Immature natural killer cell (primary cell): ENCODE measurements at regions not wholly inside any gene's neighbourhood (a gene's known extent, or its start where the extent isn't known, plus 50 kb on each side); places are given as distances from the start of the nearest gene placed in this dataset.

Source experiments
- DNase-seq, 3 donors: peaks; one replicate each; pipeline ENCODE4 v3.0.0; 2022; ENCODE audit warnings: mixed read lengths in 1 of 3
- H3K27ac Mint-ChIP-seq, 6 donors: one replicate each; pipeline ENCODE4 v1.8.0; 2020; ENCODE audit warnings: mixed read lengths in 6 of 6, mild to moderate bottlenecking in 5 of 6, inconsistent platforms in 4 of 6, moderate library complexity in 3 of 6
- H3K27me3 Mint-ChIP-seq, 3 donors: one replicate each; pipeline ENCODE4 v1.8.0; 2020 to 2021; ENCODE audit warnings: low read depth in 3 of 3, mild to moderate bottlenecking in 3 of 3, mixed read lengths in 3 of 3, moderate library complexity in 3 of 3, inconsistent platforms in 1 of 3
- H3K36me3 Mint-ChIP-seq, 3 donors: one replicate each; pipeline ENCODE4 v1.8.0; 2020; ENCODE audit warnings: mixed read lengths in 3 of 3, inconsistent platforms in 2 of 3, mild to moderate bottlenecking in 2 of 3
- H3K4me1 Mint-ChIP-seq, 2 donors: one replicate each; pipeline ENCODE4 v1.8.0; 2020; ENCODE audit warnings: inconsistent platforms in 2 of 2, mild to moderate bottlenecking in 2 of 2, mixed read lengths in 2 of 2, moderate library complexity in 1 of 2
- H3K4me3 Mint-ChIP-seq, 5 donors: one replicate each; pipeline ENCODE4 v1.8.0; 2020; ENCODE audit warnings: mild to moderate bottlenecking in 5 of 5, mixed read lengths in 5 of 5, inconsistent platforms in 3 of 5, moderate library complexity in 3 of 5
- H3K9me3 Mint-ChIP-seq, 6 donors: one replicate each; pipeline ENCODE4 v1.8.0; 2020; ENCODE audit warnings: mild to moderate bottlenecking in 6 of 6, mixed read lengths in 6 of 6, inconsistent platforms in 4 of 6, moderate library complexity in 3 of 6

DNA sequence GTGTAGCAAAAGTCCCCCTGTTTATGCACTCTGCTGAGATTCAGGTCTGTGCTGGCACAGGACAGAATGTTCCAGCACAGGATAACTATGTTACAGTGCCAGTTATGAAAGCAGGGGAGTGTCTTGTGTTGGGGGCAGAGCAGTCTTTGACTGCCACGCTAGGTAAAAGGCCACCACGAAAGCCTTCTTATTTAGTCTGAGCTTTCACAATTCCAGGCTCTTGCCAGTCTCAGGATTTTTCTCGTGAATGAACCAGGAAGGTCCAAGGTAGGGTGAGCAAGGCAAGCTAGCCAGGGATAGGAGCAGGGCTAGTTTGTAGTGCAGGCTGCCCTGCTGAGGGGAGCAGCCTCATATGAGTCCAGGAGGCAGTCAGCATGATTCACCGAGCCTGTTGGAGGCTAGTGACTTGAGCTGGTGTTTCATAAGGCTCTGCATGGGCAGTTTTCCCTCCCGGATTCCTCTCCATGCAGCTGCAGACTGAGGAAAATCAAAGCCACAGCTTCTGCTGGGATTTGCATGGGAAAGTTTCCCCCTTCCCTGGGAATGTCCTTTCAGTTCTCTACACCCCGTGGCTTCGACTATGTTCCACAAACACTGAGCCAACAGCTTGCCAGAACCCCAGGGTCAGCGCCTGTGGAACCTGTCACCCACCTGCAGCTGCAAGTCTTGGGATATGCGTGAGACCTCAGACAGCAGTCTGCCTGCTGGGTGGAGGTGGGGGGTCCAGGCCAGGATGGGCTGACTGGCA is 112.3 kb downstream of the JCAD start:
- H3K27me3 Mint-ChIP-seq, result peaks cover 0 to 1% (median 0%) of the 10 kb centered on the region in 3 donors
- H3K36me3 Mint-ChIP-seq, result no peaks in the 10 kb centered on the region
- no peaks in the 10 kb centered on the region for H3K4me1 Mint-ChIP-seq
- no peak overlapping the region for H3K27ac Mint-ChIP-seq
- no peak for DNase-seq
- no peaks in the 10 kb centered on the region for H3K9me3 Mint-ChIP-seq
- no peak overlapping the region for H3K4me3 Mint-ChIP-seq

DNA sequence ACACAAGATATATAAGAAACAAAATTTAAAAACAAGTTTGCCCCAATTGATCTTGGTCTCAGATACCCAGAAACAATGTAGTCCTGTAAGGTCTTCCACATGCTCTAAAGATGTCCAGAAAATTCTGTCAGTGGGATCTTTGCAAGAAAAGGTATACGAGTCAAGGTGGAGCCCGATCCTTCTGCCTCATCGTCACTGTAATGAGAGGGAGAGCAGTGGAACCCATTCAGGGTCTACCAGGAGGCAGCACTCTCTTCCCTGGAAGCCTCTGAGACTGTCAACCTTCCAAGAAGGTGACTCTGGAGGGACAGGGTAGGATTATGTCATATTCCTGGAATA is 112.8 kb downstream of the JCAD start:
- peaks cover 0 to 3% (median 0%) of the 10 kb centered on the region in 3 donors for H3K27me3 Mint-ChIP-seq
- no peaks in the 10 kb centered on the region for H3K36me3 Mint-ChIP-seq
- H3K9me3 Mint-ChIP-seq, result no peaks in the 10 kb centered on the region
- no peak overlapping the region for H3K4me3 Mint-ChIP-seq
- no peak for DNase-seq
- no peak overlapping the region for H3K27ac Mint-ChIP-seq
- H3K4me1 Mint-ChIP-seq, result no peaks in the 10 kb centered on the region

DNA sequence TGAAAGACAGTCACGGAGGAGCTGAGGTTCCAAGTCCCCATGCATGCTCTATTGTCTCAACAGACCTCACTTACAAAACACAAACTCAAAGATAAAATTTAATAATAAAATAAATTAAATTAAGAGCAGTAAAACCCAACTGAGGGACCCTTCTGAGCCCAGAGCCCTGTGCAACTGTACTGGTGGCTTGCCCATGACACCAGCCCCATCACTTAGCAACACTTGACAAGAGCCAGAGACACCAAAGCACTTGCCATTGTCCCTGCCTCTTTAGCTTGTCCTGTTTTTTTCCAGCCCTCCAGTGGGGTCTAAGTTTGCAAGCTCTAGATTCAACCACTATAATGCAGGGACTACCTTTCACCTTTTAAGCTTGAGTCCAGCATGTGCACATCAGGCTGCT is 117.9 kb downstream of the JCAD start:
- Mint-ChIP-seq H3K36me3 (no peaks in the 10 kb centered on the region), H3K27me3 (peaks cover 0 to 10% (median 8%) of the 10 kb centered on the region in 3 donors), H3K9me3 (no peaks in the 10 kb centered on the region), H3K4me1 (no peaks in the 10 kb centered on the region), H3K27ac (no peak overlapping the region), H3K4me3 (no peak overlapping the region)
- no peak for DNase-seq

DNA sequence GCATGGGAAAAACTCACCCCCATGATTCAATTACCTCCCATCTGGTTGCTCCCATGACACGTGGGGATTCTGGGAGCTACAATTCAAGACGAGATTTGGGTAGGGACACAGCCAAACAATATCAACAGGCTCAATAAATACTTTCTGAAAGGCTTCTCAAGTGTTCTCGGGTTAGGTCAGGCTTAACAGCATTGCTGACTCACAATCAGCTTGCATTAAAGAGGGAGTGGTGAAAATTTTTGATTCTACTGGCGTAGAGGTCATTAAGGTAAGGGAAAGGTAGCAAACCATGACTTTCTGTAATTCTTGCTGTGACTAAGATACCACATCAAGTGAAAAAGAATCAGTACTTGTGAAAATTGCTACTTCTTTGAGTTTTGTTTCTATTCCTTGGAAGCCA is 126.4 kb downstream of the JCAD start:
- Mint-ChIP-seq H3K4me1 (no peaks in the 10 kb centered on the region), H3K9me3 (peaks cover 0 to 1% (median 0%) of the 10 kb centered on the region in 6 donors), H3K4me3 (no peak overlapping the region), H3K36me3 (no peaks in the 10 kb centered on the region), H3K27me3 (peaks cover 2 to 17% (median 3%) of the 10 kb centered on the region in 3 donors), H3K27ac (no peak overlapping the region)
- DNase-seq, result no peak

DNA sequence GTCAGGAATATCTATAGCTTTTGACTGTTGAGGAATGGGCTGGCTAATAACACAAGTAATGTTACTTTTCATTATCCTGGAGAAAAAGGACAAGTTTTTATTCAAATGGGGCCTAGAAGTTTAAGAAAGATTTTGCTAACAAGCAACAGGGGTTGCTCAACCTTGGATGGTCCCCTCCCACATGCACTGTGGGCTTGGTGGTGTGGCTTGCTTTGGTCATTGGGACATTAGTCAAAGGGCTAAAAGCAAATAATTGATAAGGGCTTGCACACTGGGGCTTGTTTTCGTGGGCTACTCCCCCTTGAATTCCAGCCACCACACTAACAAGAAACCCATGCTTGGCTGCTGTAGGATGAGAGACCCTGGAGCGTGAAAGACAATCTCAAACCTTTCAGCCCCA is 127.6 kb downstream of the JCAD start:
- Mint-ChIP-seq H3K9me3 (peaks cover 0 to 1% (median 0%) of the 10 kb centered on the region in 6 donors), H3K27me3 (peaks cover 2 to 11% (median 2%) of the 10 kb centered on the region in 3 donors), H3K27ac (no peak overlapping the region), H3K36me3 (no peaks in the 10 kb centered on the region), H3K4me3 (no peak overlapping the region), H3K4me1 (no peaks in the 10 kb centered on the region)
- no peak for DNase-seq

DNA sequence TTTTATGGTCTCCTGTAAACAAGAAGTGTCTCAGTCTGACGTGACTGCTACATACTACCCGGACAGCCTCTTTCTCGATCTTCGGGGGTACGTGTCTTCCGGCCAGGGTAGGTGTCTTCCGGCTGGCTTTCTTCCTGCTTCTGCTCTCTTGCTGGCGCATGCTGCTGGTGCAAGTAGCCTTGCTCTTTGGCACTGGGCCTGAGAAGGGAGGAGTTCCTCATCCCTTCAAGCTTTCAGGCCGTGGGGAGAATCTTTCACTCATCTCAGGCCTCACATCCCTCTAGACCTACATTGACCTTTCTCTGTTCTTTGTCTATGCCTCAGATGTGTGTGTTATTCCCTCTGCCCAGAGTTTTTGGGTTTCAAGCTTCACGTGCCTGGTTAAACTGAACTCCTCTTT is 130.4 kb downstream of the JCAD start:
- peaks cover 2 to 7% (median 2%) of the 10 kb centered on the region in 3 donors for H3K27me3 Mint-ChIP-seq
- H3K4me3 Mint-ChIP-seq, result no peak overlapping the region
- no peaks in the 10 kb centered on the region for H3K9me3 Mint-ChIP-seq
- no peak overlapping the region for H3K27ac Mint-ChIP-seq
- H3K4me1 Mint-ChIP-seq, result no peaks in the 10 kb centered on the region
- DNase-seq, result no peak
- no peaks in the 10 kb centered on the region for H3K36me3 Mint-ChIP-seq

DNA sequence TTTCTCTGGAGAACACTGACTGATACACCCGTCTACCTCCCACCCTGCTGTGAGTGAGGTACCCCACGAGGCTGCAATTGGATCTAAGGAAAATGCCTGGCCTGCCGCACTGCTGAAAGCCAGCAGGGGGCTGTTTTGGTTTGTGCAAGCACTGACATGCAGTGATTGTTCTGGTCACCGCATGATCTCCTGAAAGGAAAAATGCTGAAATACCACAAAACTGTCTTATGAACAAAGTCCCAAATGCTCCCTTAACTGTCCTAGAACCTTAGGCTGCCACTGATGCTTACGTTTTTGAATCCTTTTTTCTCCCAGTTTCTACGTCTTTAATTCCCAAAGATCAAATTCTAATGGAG is 132.7 kb downstream of the JCAD start:
- Mint-ChIP-seq H3K9me3 (no peaks in the 10 kb centered on the region), H3K27ac (no peak overlapping the region)
- DNase-seq, result no peak

DNA sequence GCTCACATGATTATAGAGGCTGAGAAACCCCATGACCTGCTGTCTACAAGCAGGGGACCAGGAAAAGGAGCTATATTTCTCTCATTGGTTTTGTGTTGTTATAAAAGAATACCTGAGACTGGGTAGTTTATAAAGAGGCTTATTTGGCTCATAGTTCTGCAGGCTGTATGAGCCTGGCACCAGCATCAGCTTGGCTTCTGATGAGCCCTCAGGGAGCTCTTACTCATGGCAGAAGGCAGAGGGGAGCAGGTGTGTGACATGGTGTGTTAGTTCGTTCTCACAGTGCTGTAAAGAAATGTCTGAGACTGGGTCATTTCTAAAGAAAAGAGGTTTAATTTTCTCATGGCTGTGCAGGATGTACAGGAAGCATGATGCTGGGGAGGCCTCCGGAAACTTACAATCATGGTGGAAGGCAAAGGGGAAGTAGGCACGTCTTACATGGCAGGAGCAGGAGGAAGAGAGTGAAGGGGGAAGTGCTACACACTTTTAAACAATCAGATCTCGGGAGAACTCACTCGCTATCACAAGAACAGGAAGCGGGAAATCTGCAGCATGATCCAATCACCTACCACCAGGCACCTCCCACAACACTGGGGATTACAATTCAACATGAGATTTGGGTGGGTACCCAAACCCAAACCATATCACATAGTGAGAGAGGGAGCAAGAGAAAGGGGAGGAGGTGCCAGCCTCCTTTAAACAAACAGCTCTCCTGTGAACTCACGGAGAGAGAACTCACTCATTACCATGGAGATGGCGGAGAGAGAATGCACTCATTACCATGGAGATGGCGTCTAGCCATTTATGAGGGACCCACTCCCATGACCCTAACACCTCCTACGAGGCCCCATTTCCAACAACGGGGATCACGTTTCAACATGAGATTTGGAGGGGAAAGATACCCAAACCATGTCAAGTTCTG is 133.4 kb downstream of the JCAD start:
- Mint-ChIP-seq H3K4me3 (no peak overlapping the region), H3K36me3 (no peaks in the 10 kb centered on the region), H3K4me1 (no peaks in the 10 kb centered on the region), H3K27ac (no peak overlapping the region), H3K9me3 (no peaks in the 10 kb centered on the region), H3K27me3 (peaks cover 0 to 4% (median 3%) of the 10 kb centered on the region in 3 donors)
- no peak for DNase-seq

More for the DNA sequence above, 132.7 kb downstream of the JCAD start:
- peak overlapping the region in 1 of 5 donors; percentile 6 for H3K4me3 Mint-ChIP-seq
- peaks cover 0 to 7% (median 3%) of the 10 kb centered on the region in 3 donors for H3K27me3 Mint-ChIP-seq
- no peaks in the 10 kb centered on the region for H3K4me1 Mint-ChIP-seq
- no peaks in the 10 kb centered on the region for H3K36me3 Mint-ChIP-seq

DNA sequence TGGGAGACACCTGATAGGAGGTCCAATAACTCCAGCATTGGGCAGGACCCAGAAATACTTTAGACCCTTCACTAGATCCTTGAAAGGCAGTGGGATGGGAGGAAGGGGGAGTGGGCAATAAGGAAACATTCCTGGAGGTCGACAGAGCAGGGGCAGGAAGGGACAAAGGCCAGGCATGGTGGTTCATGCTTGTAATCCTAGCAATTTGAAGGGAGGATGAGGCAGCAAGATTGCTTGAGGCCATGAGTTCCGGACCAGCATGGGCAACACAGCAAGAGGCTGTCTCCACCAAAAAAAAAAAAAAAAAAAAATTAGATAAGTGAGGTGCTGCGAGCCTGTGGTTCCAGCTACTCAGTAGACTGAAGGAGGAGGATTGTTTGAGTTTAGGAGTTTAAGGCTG is 134.9 kb downstream of the JCAD start:
- Mint-ChIP-seq H3K36me3 (no peaks in the 10 kb centered on the region), H3K9me3 (no peaks in the 10 kb centered on the region), H3K4me1 (no peaks in the 10 kb centered on the region), H3K27ac (no peak overlapping the region), H3K27me3 (peaks cover 2 to 7% (median 3%) of the 10 kb centered on the region in 3 donors), H3K4me3 (no peak overlapping the region)
- no peak for DNase-seq

DNA sequence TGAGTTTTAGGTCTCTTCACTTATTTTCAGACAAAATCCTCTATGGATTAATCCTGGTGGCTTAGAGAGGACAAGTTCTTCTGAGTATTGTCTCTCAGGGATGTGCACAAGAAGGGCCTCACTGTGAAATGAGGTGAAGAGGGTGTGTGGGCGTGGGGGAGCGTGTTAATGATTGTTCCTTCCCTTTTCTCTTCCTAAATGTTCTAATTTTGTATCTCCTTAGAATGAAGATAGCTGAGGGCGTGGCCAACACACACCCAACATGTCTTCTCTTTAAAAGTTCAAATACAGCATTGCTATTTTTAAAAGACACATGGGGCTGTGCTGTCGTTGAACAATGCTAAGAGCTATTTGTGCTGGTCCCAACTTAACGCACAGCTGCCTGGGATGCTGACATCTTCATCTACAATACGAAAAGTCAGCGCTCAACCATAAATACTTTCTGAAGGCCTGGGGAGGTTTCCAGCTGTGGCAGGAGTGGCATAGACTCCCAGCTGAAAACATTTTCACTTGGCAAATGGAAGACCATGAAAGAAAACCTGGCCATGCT is 135.9 kb downstream of the JCAD start:
- Mint-ChIP-seq H3K9me3 (no peaks in the 10 kb centered on the region), H3K4me3 (no peak overlapping the region), H3K27ac (no peak overlapping the region), H3K4me1 (no peaks in the 10 kb centered on the region), H3K36me3 (no peaks in the 10 kb centered on the region), H3K27me3 (peaks cover 2 to 6% (median 5%) of the 10 kb centered on the region in 3 donors)
- DNase-seq, result no peak

DNA sequence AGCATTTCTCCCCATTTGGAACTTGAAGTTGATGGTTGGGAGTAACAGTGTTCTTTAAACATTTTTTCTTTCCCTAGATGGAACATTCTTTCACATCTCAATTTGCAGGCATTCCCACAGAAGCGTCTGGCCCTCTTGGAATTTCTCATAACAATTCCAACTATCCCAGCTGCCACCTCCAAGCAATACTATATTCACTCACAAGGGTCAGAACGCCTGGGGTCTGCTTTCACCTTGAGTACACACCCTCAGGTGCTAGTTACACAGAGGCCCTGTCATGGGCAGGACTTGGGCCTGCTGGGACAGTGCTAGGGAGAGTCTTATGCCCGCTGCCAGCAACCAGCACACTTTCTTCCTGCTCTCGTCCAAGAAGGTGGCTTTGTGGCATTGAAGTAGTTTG is 136.5 kb downstream of the JCAD start:
- Mint-ChIP-seq H3K9me3 (no peaks in the 10 kb centered on the region), H3K4me1 (no peaks in the 10 kb centered on the region), H3K4me3 (no peak overlapping the region), H3K27me3 (peaks cover 2 to 6% (median 5%) of the 10 kb centered on the region in 3 donors), H3K27ac (no peak overlapping the region), H3K36me3 (no peaks in the 10 kb centered on the region)
- no peak for DNase-seq

DNA sequence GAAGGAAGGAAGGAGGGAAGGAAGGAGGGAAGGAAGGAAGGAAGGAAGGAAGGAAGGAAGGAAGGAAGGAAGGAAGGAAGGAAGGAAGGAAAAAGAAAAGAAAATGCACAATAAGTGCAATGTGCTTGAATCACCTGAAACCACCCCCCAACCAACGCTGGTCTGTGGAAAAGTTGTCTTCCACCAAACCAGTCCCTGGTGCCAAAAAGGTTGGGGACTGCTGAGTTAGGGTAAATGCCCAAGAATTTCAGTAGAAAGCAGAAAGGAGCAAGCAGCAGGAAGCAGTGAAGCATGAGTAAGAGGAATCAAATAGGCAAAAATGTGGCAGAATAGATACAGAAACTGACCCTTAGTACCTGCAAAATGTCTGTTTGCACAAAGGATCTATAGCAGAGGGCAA is 137.2 kb downstream of the JCAD start:
- Mint-ChIP-seq H3K4me3 (no peak overlapping the region), H3K27ac (no peak overlapping the region), H3K4me1 (no peaks in the 10 kb centered on the region), H3K27me3 (peaks cover 2 to 6% (median 3%) of the 10 kb centered on the region in 3 donors), H3K9me3 (no peaks in the 10 kb centered on the region), H3K36me3 (no peaks in the 10 kb centered on the region)
- no peak for DNase-seq

DNA sequence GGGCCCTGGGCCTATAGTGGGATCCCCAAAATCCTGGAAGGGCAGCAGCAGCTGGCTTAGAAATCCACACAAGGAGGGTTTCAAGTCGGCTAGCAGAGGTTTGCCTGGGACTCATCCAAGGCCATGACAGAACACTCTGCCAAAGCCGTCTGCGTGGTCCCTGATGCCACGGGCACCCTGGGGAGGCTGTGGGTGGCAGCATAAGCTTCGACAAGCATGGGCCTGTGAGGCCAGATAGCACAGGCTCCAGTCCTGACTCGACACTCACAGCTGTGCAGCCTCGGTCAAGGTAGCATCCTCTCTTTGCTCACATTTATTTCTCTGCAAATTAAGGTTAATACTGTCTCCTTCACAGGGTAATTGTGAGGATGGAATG is 138.3 kb downstream of the JCAD start:
- no peak overlapping the region for H3K27ac Mint-ChIP-seq
- H3K4me1 Mint-ChIP-seq, result no peaks in the 10 kb centered on the region
- no peak for DNase-seq
- no peaks in the 10 kb centered on the region for H3K36me3 Mint-ChIP-seq
- H3K27me3 Mint-ChIP-seq, result peaks cover 2 to 9% (median 3%) of the 10 kb centered on the region in 3 donors
- no peak overlapping the region for H3K4me3 Mint-ChIP-seq
- no peaks in the 10 kb centered on the region for H3K9me3 Mint-ChIP-seq

DNA sequence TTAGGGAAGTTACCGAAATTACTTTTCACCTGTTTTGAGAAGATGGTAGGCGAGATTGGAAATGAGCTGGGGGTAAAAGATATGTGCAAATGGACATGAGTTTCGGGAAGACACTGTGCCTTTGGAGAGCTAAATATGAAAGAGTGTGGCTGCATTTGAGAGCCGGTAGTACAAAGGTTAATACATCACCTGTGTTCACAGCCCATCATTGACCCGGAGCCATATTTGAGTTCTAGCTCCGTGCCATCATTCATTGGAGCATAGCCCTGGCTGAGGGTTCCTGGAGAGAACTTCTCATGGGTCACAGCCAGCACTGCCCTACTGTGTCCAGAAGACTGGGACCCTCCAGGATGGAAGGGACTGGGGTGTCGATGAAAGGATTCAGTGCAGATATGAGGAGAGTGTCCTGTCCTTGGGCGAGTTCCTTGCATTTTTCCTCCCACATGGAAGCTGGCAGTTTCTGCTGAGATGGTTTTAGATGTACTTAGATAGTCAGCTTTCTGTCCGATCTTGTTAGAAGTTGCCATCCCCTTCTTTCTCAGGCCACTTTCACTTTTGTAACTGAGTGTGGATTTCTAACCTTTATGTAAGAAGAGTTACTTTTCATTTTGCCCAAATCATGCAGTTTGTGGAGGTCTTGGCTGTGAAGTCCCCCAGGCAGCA is 138.8 kb downstream of the JCAD start:
- no peaks in the 10 kb centered on the region for H3K4me1 Mint-ChIP-seq
- no peaks in the 10 kb centered on the region for H3K9me3 Mint-ChIP-seq
- H3K27ac Mint-ChIP-seq, result no peak overlapping the region
- H3K4me3 Mint-ChIP-seq, result no peak overlapping the region
- peaks cover 2 to 9% (median 3%) of the 10 kb centered on the region in 3 donors for H3K27me3 Mint-ChIP-seq
- no peak for DNase-seq
- H3K36me3 Mint-ChIP-seq, result no peaks in the 10 kb centered on the region
